ENCODE measurements at regions not wholly inside any gene's neighbourhood (a gene's known extent, or its start where the extent isn't known, plus 50 kb on each side); places are given as distances from the start of the nearest gene placed in this dataset.

DNA sequence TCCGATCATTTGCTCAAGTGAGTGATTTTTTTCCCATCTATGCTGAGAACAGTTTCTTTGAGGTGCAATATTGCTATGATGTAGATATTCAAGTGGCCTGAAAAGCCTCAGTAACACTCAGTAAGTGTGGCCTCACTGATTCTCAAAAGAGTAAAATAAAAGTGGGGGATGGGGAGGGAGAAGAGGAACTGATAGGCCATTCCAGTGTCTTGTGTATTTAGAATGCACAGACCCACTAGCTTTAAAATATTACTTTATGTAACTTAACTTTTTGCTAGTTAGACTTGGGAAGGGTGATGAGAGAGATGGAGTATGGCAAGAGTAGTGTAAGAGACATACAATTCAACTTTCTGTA, 79.5 kb upstream of the ZNF608 start:
- TF ChIP-seq, protein P1, sequence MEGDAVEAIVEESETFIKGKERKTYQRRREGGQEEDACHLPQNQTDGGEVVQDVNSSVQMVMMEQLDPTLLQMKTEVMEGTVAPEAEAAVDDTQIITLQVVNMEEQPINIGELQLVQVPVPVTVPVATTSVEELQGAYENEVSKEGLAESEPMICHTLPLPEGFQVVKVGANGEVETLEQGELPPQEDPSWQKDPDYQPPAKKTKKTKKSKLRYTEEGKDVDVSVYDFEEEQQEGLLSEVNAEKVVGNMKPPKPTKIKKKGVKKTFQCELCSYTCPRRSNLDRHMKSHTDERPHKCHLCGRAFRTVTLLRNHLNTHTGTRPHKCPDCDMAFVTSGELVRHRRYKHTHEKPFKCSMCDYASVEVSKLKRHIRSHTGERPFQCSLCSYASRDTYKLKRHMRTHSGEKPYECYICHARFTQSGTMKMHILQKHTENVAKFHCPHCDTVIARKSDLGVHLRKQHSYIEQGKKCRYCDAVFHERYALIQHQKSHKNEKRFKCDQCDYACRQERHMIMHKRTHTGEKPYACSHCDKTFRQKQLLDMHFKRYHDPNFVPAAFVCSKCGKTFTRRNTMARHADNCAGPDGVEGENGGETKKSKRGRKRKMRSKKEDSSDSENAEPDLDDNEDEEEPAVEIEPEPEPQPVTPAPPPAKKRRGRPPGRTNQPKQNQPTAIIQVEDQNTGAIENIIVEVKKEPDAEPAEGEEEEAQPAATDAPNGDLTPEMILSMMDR (IDR thresholded peaks at IDR 0.05) = no peak
- TF ChIP-seq POLR2A (IDR thresholded peaks at IDR 0.05) = no peak
